Lower leg skin (tissue), 4 donors: ENCODE measurements at regions not wholly inside any gene's neighbourhood (a gene's known extent, or its start where the extent isn't known, plus 50 kb on each side); places are given as distances from the start of the nearest gene placed in this dataset.
A peak's percentile ranks its signal among the peaks of the same experiment; 100 is the strongest.

Experiments
- DNase-seq, 2 donors: peaks; one replicate each; pipeline ENCODE4 v3.0.0-alpha.2; 2019; ENCODE audit warnings: low spot score in 2 of 2
- H3K4me3 ChIP-seq: fragments of 200-600 bp; sonication (generic); 2 replicates; pipeline ENCODE4 v1.5.1; 2017; ENCODE audit warnings: mild to moderate bottlenecking, low read depth; ENCODE audit not compliant: poor library complexity, severe bottlenecking
- POLR2A ChIP-seq, 2 donors: fragments of 450-650 bp; IDR thresholded peaks; one replicate each; pipeline ENCODE4 v1.6.1; 2016 to 2017; ENCODE audit warnings: antibody characterized with exemption in 2 of 2, mild to moderate bottlenecking in 1 of 2, moderate library complexity in 1 of 2
- WGBS, 2 donors: methylation state at CpG; one replicate each; pipeline ENCODE4 v1.1.5; 2018; 5-methylcytosine and 5-hydroxymethylcytosine counted together
- intact Hi-C: fragments of 100-400 bp; cut with DNase I; formaldehyde crosslinking; loops from one replicate; pipeline ENCODE4 v1.15.0; 2023; ENCODE audit warnings: low total_unique reads
- TF ChIP-seq, protein P1 (sequence below), 3 donors: fragments of 450-650 bp; IDR thresholded peaks; one replicate each; pipeline ENCODE4 v1.5.1; 2016; ENCODE audit warnings: antibody characterized with exemption in 3 of 3, mild to moderate bottlenecking in 3 of 3, moderate library complexity in 2 of 3

DNA sequence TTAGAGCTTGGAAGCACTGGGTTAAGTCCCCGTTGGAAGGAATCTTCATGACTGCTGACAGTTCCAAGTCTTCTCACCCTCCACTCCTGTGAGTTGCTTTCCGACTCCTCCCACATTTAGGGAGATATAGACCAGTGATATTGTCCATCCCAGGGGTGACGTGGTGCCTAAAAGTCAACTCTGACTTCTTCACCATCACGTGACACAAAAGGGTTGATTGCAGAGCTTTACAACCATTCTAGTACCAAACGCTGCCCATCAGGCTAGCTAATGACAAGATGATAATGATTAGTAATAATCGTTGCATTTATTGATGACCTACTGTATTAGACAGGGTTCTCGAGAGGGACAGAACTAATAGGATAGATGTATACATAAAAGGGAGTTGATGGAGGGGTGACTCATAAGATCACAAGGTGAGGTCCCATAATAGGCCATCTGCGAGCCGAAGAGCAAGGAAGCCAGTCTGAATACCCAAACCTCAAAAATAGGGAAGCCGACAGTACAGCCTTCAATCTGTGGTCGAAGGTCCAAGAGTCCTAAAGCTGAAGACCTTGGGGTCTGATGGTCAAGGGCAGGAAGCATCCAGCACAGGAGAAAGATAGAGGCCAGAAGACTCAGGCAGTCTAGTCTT is 85.3 kb upstream of the CARD11 start:
- no peak for TF ChIP-seq POLR2A (IDR thresholded peaks at IDR 0.05)
- TF ChIP-seq, protein P1, sequence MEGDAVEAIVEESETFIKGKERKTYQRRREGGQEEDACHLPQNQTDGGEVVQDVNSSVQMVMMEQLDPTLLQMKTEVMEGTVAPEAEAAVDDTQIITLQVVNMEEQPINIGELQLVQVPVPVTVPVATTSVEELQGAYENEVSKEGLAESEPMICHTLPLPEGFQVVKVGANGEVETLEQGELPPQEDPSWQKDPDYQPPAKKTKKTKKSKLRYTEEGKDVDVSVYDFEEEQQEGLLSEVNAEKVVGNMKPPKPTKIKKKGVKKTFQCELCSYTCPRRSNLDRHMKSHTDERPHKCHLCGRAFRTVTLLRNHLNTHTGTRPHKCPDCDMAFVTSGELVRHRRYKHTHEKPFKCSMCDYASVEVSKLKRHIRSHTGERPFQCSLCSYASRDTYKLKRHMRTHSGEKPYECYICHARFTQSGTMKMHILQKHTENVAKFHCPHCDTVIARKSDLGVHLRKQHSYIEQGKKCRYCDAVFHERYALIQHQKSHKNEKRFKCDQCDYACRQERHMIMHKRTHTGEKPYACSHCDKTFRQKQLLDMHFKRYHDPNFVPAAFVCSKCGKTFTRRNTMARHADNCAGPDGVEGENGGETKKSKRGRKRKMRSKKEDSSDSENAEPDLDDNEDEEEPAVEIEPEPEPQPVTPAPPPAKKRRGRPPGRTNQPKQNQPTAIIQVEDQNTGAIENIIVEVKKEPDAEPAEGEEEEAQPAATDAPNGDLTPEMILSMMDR (IDR thresholded peaks at IDR 0.05) = no peak
- intact Hi-C loops = no loop called here
- peak in 1 of 2 donors; percentile 17 for DNase-seq
- H3K4me3 ChIP-seq = no peak overlapping the region
- WGBS, 2 donors = 80 to 81% methylated on average over 11 of the region's 11 CpGs

GRCh38 chr7:3133811-3134385 is 90.2 kb upstream of the CARD11 start:
- no peak overlapping the region for H3K4me3 ChIP-seq
- no peak for TF ChIP-seq POLR2A (IDR thresholded peaks at IDR 0.05)
- TF ChIP-seq, protein P1 (IDR thresholded peaks at IDR 0.05) = no peak
- intact Hi-C loops = no loop called here
- DNase-seq = peak in 1 of 2 donors; percentile 3
- 66 to 74% methylated on average over 8 of the region's 8 CpGs for WGBS, 2 donors

DNA sequence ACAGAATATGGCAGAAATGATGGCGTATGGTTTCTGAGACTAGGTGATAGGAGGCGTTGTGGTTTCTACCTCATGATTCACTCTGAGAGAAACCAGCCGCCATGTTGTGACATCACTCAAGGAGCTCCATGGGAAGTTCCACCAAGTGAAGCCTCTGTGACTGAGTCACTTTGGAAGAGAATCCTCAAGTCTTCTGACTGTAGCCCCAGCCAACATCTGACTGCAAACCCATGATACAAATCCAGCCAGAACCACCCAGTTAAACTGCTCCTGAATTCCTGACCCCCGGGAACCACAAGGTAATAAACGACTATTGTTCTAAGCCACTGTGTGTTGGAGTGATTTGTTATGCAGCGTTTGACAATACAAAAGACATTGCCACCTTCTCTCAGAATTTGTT is 91.1 kb upstream of the CARD11 start:
- 76 to 83% methylated on average over 6 of the region's 6 CpGs for WGBS, 2 donors
- TF ChIP-seq, protein P1 (IDR thresholded peaks at IDR 0.05) = no peak
- no peak for TF ChIP-seq POLR2A (IDR thresholded peaks at IDR 0.05)
- peak in 1 of 2 donors; percentile 5 for DNase-seq
- intact Hi-C loops = no loop called here
- H3K4me3 ChIP-seq = no peak overlapping the region

DNA sequence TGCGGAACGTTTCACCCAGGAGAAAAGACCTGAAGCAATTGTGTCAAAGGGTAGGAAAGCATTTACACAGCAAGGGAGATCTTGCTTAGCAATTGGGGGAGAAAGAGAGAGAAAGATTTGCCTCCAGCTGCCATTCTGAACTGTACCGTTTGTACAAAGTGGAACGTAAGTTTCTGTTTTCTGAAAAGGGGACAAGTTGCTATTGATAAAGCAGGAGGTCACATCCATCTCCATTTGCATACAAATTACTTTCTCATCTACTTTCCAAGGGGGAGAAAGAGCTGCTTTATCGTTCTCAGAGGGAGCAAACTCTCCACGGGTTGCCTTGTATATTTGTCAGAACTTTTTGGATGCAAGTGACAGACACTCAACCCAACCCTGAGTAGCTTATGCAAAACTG is 92.0 kb upstream of the CARD11 start:
- intact Hi-C loops = no loop called here
- 64 to 68% methylated on average over 6 of the region's 6 CpGs for WGBS, 2 donors
- peak in 1 of 2 donors; percentile 10 for DNase-seq
- H3K4me3 ChIP-seq = no peak overlapping the region
- TF ChIP-seq, protein P1 (IDR thresholded peaks at IDR 0.05) = no peak
- TF ChIP-seq POLR2A (IDR thresholded peaks at IDR 0.05) = no peak

GRCh38 chr7:3138206-3138605 is 94.5 kb upstream of the CARD11 start:
- no peak overlapping the region for H3K4me3 ChIP-seq
- intact Hi-C loops = no loop called here
- 85 to 86% methylated on average over 6 of the region's 6 CpGs for WGBS, 2 donors
- peak in 1 of 2 donors; percentile 62 for DNase-seq
- TF ChIP-seq, protein P1 (IDR thresholded peaks at IDR 0.05) = no peak
- TF ChIP-seq POLR2A (IDR thresholded peaks at IDR 0.05) = no peak
